Brain microvascular endothelial cell (primary cell): ENCODE measurements at regions not wholly inside any gene's neighbourhood (a gene's known extent, or its start where the extent isn't known, plus 50 kb on each side); places are given as distances from the start of the nearest gene placed in this dataset.

ENCODE experiments used
- DNase-seq: peaks from one replicate; pipeline ENCODE4 v3.0.0-alpha.2; 2020
- H3K27ac ChIP-seq: fragments of 250-450 bp; sonication (Bioruptor Pico); 2 replicates; pipeline ENCODE4 v1.5.1; 2020; ENCODE audit warnings: mild to moderate bottlenecking, moderate library complexity
- H3K27me3 ChIP-seq: fragments of 250-450 bp; sonication (Bioruptor Pico); replicated peaks from 2 replicates; pipeline ENCODE4 v1.5.1; 2020; ENCODE audit warnings: mild to moderate bottlenecking
- H3K36me3 ChIP-seq: fragments of 250-450 bp; sonication (Bioruptor Pico); replicated peaks from 2 replicates; pipeline ENCODE4 v1.5.1; 2020; ENCODE audit warnings: mild to moderate bottlenecking
- H3K4me3 ChIP-seq: 2 replicates; pipeline ENCODE4 v1.5.1; 2011; ENCODE audit warnings: low read depth, mild to moderate bottlenecking, control low read depth, low read length, moderate library complexity
- CTCF ChIP-seq: IDR thresholded peaks from 2 replicates; pipeline ENCODE4 v1.5.1; 2011; ENCODE audit warnings: low read depth, mild to moderate bottlenecking, moderate library complexity, low read length, control low read depth, inconsistent platforms; ENCODE audit errors: missing control alignments
- in situ Hi-C: cut with HindIII; loops from 2 replicates; pipeline ENCODE4 v1.10.0; 2017; ENCODE audit warnings: low sequenced_read_pairs, low pct_ligation_motif_present

GRCh38 chr3:161647936-161648470 is 151.4 kb downstream of the OTOL1 start:
- Histone ChIP-seq H3K27ac (no peak overlapping the region), H3K36me3 (no peaks in the 10 kb centered on the region), H3K4me3 (no peak overlapping the region), H3K27me3 (no peaks in the 10 kb centered on the region)
- in situ Hi-C loops, result no loop called here
- no peak for DNase-seq
- no peak for TF ChIP-seq CTCF

- Histone ChIP-seq H3K36me3 (no peaks in the 10 kb centered on the region), H3K27ac (no peak overlapping the region), H3K4me3 (no peak overlapping the region), H3K27me3 (no peaks in the 10 kb centered on the region)
- TF ChIP-seq CTCF, result no peak
- DNase-seq, result no peak
- in situ Hi-C loops, result no loop called here
Measured at GRCh38 chr3:161649900-161650484, 153.4 kb downstream of the OTOL1 start.

- DNase-seq, result no peak
- Histone ChIP-seq H3K27ac (no peak overlapping the region), H3K4me3 (no peak overlapping the region), H3K27me3 (no peaks in the 10 kb centered on the region), H3K36me3 (no peaks in the 10 kb centered on the region)
- TF ChIP-seq CTCF, result no peak
- in situ Hi-C loops, result no loop called here
Measured at GRCh38 chr3:161657786-161658185, 161.2 kb downstream of the OTOL1 start.

- in situ Hi-C loops, result no loop called here
- H3K36me3 ChIP-seq, result no peaks in the 10 kb centered on the region
- no peak for DNase-seq
- no peak overlapping the region for H3K4me3 ChIP-seq
- H3K27me3 ChIP-seq, result no peaks in the 10 kb centered on the region
- no peak overlapping the region for H3K27ac ChIP-seq
- no peak for TF ChIP-seq CTCF
Measured at GRCh38 chr3:161671141-161671540, 174.5 kb downstream of the OTOL1 start.

- in situ Hi-C loops, result no loop called here
- Histone ChIP-seq H3K4me3 (no peak overlapping the region), H3K27me3 (no peaks in the 10 kb centered on the region), H3K36me3 (no peaks in the 10 kb centered on the region), H3K27ac (no peak overlapping the region)
- TF ChIP-seq CTCF, result no peak
- no peak for DNase-seq
Measured at GRCh38 chr3:161672478-161672877, 175.9 kb downstream of the OTOL1 start.

GRCh38 chr3:161673866-161674265 is 177.3 kb downstream of the OTOL1 start:
- H3K4me3 ChIP-seq, result no peak overlapping the region
- no peaks in the 10 kb centered on the region for H3K27me3 ChIP-seq
- in situ Hi-C loops, result no loop called here
- no peak overlapping the region for H3K27ac ChIP-seq
- no peak for DNase-seq
- TF ChIP-seq CTCF, result no peak
- no peaks in the 10 kb centered on the region for H3K36me3 ChIP-seq
